Nephron (organoid): ENCODE measurements at regions not wholly inside any gene's neighbourhood (a gene's known extent, or its start where the extent isn't known, plus 50 kb on each side); places are given as distances from the start of the nearest gene placed in this dataset.

Experiments used
- H3K27ac Mint-ChIP-seq, 3 experiments: 2 replicates each; pipeline ENCODE4 v1.8.0; 2020; ENCODE audit warnings: mixed read lengths in 3 of 3, mild to moderate bottlenecking in 2 of 3, moderate library complexity in 1 of 3
- H3K27me3 Mint-ChIP-seq: 2 replicates; pipeline ENCODE4 v1.8.0; 2021; ENCODE audit warnings: low read depth, mild to moderate bottlenecking, moderate library complexity, mixed read lengths
- H3K36me3 Mint-ChIP-seq: 2 replicates; pipeline ENCODE4 v1.8.0; 2020; ENCODE audit warnings: low read depth, mixed read lengths
- H3K4me1 Mint-ChIP-seq: 2 replicates; pipeline ENCODE4 v1.8.0; 2020; ENCODE audit warnings: mixed read lengths
- H3K4me3 Mint-ChIP-seq, 3 experiments: 2 replicates each; pipeline ENCODE4 v1.8.0; 2020; ENCODE audit warnings: mild to moderate bottlenecking in 3 of 3, mixed read lengths in 3 of 3, moderate library complexity in 2 of 3
- H3K9me3 Mint-ChIP-seq: 2 replicates; pipeline ENCODE4 v1.8.0; 2020; ENCODE audit warnings: mixed read lengths
- TF ChIP-seq, protein P1 (sequence below), 3 experiments: fragments of 200-600 bp; sonication (generic); IDR thresholded peaks; one replicate each; pipeline ENCODE4 v1.5.0; 2021; ENCODE audit warnings: antibody characterized with exemption in 3 of 3; ENCODE audit not compliant: unreplicated experiment in 3 of 3

DNA sequence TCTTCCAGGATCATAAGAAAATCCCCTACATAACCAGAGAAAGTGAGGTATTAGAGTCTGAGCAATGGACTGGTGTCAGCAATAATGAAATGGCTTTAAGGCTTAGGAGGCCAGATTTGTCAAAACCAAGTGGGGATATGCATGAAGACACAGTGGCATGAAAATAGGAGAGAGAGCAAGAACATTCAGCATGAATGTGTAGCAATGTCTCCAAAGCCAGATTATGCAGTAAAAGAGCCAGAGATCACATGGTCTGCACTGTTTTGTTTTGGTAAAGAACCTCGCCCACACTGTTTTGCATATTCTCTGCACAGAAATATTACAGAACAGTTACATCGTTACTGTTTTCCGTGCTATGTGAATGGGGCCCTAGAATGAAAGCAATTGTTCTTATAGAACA, 589.4 kb downstream of the PLPP3 start:
- Mint-ChIP-seq H3K36me3 (no peaks in the 10 kb centered on the region), H3K9me3 (peaks cover under 1% of the 10 kb centered on the region), H3K27ac (peak overlapping the region in 2 of 3 experiments; percentile 21 to 97), H3K4me1 (peaks cover 60% of the 10 kb centered on the region), H3K4me3 (no peak overlapping the region), H3K27me3 (no peaks in the 10 kb centered on the region)
- TF ChIP-seq, protein P1, sequence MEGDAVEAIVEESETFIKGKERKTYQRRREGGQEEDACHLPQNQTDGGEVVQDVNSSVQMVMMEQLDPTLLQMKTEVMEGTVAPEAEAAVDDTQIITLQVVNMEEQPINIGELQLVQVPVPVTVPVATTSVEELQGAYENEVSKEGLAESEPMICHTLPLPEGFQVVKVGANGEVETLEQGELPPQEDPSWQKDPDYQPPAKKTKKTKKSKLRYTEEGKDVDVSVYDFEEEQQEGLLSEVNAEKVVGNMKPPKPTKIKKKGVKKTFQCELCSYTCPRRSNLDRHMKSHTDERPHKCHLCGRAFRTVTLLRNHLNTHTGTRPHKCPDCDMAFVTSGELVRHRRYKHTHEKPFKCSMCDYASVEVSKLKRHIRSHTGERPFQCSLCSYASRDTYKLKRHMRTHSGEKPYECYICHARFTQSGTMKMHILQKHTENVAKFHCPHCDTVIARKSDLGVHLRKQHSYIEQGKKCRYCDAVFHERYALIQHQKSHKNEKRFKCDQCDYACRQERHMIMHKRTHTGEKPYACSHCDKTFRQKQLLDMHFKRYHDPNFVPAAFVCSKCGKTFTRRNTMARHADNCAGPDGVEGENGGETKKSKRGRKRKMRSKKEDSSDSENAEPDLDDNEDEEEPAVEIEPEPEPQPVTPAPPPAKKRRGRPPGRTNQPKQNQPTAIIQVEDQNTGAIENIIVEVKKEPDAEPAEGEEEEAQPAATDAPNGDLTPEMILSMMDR (IDR thresholded peaks at IDR 0.05; ENCODE audit: unreplicated experiment in 3 of 3), result no peak

DNA sequence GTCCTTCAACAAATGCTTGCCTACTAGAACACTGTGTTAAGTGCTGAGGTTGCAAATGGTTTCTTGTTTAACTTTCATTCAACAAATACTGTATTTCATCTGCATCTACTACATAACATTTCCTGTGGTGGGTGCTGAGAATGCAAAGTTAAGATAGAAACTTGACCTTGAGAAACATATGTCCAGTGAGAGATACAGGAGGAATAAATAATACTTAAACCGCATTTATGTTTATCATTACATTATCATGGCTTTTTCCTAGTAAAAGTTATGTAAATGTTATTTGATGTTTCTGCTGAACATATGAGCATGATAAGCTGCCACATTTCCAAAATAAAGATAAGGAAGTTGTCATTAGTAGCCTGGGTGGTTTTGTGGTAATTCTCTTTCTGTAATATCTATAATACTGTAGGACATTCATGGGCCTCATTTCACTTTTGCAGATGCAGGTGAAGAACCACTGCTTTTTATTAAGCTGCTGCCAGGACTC, 590.4 kb downstream of the PLPP3 start:
- peak overlapping the region in 2 of 3 experiments; percentile 46 to 97 for H3K27ac Mint-ChIP-seq
- H3K4me1 Mint-ChIP-seq, result peaks cover 59% of the 10 kb centered on the region
- H3K27me3 Mint-ChIP-seq, result no peaks in the 10 kb centered on the region
- TF ChIP-seq, protein P1 (IDR thresholded peaks at IDR 0.05; ENCODE audit: unreplicated experiment in 3 of 3), result no peak
- no peaks in the 10 kb centered on the region for H3K9me3 Mint-ChIP-seq
- no peak overlapping the region for H3K4me3 Mint-ChIP-seq
- H3K36me3 Mint-ChIP-seq, result no peaks in the 10 kb centered on the region

DNA sequence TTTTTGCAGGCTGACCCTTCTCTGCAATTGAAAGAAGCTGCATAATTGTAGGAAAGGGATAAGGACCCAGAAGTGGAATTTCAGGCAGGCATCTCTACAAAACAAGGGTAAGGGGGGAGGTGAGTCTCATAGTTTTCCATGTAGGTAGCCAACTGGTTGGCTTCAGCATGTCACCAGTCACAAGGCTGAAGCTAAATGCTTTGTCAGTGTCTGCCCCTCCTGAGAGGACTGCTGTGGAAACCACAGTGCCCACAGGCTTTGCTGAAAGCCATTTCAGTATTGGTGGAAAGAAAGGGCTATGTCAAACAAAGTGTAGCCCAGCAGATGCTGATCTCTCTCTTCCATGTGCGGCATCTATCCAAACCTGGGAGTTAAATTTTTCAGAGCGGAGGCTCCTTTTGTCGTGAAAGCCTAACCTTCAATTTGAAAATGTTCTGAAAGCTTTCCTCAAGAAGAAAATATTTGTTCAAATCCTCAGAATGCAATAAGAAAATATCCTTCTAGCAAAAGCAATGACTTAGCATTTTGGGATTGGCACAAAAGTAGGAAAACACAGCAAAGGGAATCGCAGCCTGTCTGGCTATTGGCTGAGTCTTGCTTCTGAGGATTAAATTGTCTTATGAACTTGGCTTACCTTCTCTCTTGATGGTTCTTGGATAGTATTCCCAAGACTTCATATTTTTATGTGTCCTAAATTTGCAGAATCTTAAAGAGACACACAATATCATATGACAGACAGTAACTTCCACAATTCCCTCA, 591.7 kb downstream of the PLPP3 start:
- Mint-ChIP-seq H3K4me1 (peaks cover 47% of the 10 kb centered on the region), H3K27ac (peak overlapping the region in 2 of 3 experiments; percentile 54 to 97), H3K36me3 (no peaks in the 10 kb centered on the region), H3K9me3 (no peaks in the 10 kb centered on the region), H3K4me3 (peak overlapping the region in 1 of 3 experiments; percentile 49), H3K27me3 (no peaks in the 10 kb centered on the region)
- TF ChIP-seq, protein P1 (IDR thresholded peaks at IDR 0.05; ENCODE audit: unreplicated experiment in 3 of 3), result no peak

DNA sequence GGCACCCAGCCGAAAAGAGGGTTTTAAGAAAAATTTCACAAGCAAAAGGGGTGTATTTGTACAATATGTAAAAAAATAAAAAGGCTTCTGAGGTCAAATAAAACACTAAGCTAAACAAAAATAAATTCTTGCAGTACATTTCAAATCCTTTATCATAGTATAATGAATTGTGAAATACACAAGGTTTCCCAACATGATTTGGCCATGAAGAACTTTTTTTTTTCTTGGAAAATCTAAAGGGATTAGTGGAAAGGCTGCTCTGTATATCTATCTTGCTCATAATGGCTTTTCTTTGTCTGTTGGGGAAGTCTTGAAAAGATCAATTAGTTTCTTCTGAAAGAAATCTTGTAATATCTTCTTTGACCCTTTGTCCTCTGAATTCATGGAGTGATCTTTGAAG, 593.4 kb downstream of the PLPP3 start:
- Mint-ChIP-seq H3K27me3 (no peaks in the 10 kb centered on the region), H3K36me3 (no peaks in the 10 kb centered on the region), H3K4me3 (no peak overlapping the region), H3K9me3 (no peaks in the 10 kb centered on the region), H3K27ac (no peak overlapping the region), H3K4me1 (peaks cover 34% of the 10 kb centered on the region)
- TF ChIP-seq, protein P1 (IDR thresholded peaks at IDR 0.05; ENCODE audit: unreplicated experiment in 3 of 3), result no peak

DNA sequence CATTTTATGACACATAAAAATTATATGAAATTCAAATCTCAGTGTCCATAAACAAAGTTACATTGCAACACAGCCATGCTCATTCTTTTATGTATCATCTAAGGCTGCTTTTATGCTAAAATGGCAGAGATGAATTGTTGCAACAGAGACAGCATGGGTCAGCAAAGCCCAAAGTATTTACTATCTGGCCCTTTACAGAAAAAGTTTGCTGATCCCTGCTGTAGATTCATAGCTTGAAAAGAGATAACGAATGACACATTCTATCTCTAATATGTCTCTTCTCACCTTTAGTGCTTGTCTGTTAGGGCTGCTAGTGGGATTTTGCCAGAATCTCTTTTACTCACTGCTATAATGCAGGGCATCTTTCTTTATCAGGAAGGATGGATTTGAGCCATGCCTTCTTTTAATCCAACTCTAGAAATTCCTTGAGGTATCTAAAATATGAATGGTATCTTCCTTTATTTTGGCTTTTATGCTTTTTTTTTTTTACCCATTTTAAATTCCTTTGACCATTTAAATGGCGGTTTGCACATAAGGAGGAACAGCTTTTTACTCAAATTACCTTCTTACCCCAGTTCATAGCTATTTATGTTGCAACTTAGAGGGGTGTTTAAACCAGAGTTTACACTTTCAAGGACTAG, 598.2 kb downstream of the PLPP3 start:
- Mint-ChIP-seq H3K36me3 (no peaks in the 10 kb centered on the region), H3K4me1 (no peaks in the 10 kb centered on the region), H3K9me3 (peaks cover 6% of the 10 kb centered on the region), H3K27me3 (no peaks in the 10 kb centered on the region), H3K27ac (no peak overlapping the region), H3K4me3 (no peak overlapping the region)
- TF ChIP-seq, protein P1 (IDR thresholded peaks at IDR 0.05; ENCODE audit: unreplicated experiment in 3 of 3), result no peak
